ENCODE measurements at regions not wholly inside any gene's neighbourhood (a gene's known extent, or its start where the extent isn't known, plus 50 kb on each side); places are given as distances from the start of the nearest gene placed in this dataset.

GRCh38 chr17:71063127-71063526 lies 893.8 kb downstream of the KCNJ2 start:
- TF ChIP-seq CTCF (IDR thresholded peaks at IDR 0.05) (no peak), POLR2A (IDR thresholded peaks at IDR 0.05) (no peak)
